IMR-90 (cell line): ENCODE measurements at regions not wholly inside any gene's neighbourhood (a gene's known extent, or its start where the extent isn't known, plus 50 kb on each side); places are given as distances from the start of the nearest gene placed in this dataset.

Experiments used
- ATAC-seq: fragments of 200-7000 bp; cut with Tn5 transposase; 2 replicates; pipeline ENCODE4 v1.9.1; 2020; ENCODE audit warnings: low read depth, mild to moderate bottlenecking, moderate library complexity
- BruUV-seq: library from RNA; stranded (reverse); fragments of 400-500 nt; replicated peaks from 2 replicates; lab custom pipeline; 2021; lab: Mats Ljungman, UMichigan
- CTCF ChIA-PET: fragments of 300-600 bp; formaldehyde crosslinking; extraction: SDS; loops from one replicate; lab custom pipeline; 2021; ENCODE audit warnings: antibody characterized with exemption; lab: Yijun Ruan, JAX
- POLR2A ChIA-PET: fragments of 300-600 bp; sonication (Branson Sonifier 250); formaldehyde crosslinking; loops from one replicate; lab custom pipeline; 2022; ENCODE audit warnings: antibody characterized with exemption; ENCODE audit not compliant: unreplicated experiment; lab: Charles Lee
- DNase-seq: peaks from one replicate; pipeline ENCODE4 v3.0.0; 2013
- H2AFZ ChIP-seq: replicated peaks from 2 replicates; pipeline ENCODE3; 2013; ENCODE audit warnings: low read length, mild to moderate bottlenecking; ENCODE audit not compliant: poor library complexity
- H2AK5ac ChIP-seq: 2 replicates; pipeline ENCODE4 v1.6.1; 2013; ENCODE audit warnings: low read depth, low read length, inconsistent platforms
- H2AK9ac ChIP-seq: replicated peaks from 2 replicates; pipeline ENCODE3; 2013; ENCODE audit warnings: mild to moderate bottlenecking, low read depth, low read length, moderate library complexity; ENCODE audit not compliant: poor library complexity
- H2BK120ac ChIP-seq: 2 replicates; pipeline ENCODE4 v1.6.1; 2013; ENCODE audit warnings: low read depth, low read length, inconsistent platforms
- H2BK15ac ChIP-seq: 3 replicates; pipeline ENCODE4 v1.6.1; 2013; ENCODE audit warnings: low read depth, low read length, inconsistent platforms
- H2BK20ac ChIP-seq: 2 replicates; pipeline ENCODE4 v1.6.1; 2013; ENCODE audit warnings: low read depth, mild to moderate bottlenecking, inconsistent platforms, low read length, moderate library complexity
- H2BK5ac ChIP-seq: 2 replicates; pipeline ENCODE4 v1.6.1; 2013; ENCODE audit warnings: mild to moderate bottlenecking, low read depth, low read length, inconsistent platforms; ENCODE audit not compliant: poor library complexity, severe bottlenecking
- H3K14ac ChIP-seq: replicated peaks from 2 replicates; pipeline ENCODE4 v1.6.1; 2013; ENCODE audit warnings: low read depth, low read length, inconsistent platforms
- H3K18ac ChIP-seq: 2 replicates; pipeline ENCODE4 v1.6.1; 2013; ENCODE audit warnings: low read depth, low read length, control low read depth
- H3K23ac ChIP-seq: 2 replicates; pipeline ENCODE4 v1.6.1; 2013; ENCODE audit warnings: low read depth, low read length, inconsistent platforms
- H3K27ac ChIP-seq: 2 replicates; pipeline ENCODE4 v1.5.1; 2013; ENCODE audit warnings: mild to moderate bottlenecking, control low read depth, low read length; ENCODE audit not compliant: insufficient read depth
- H3K27me3 ChIP-seq: 2 replicates; pipeline ENCODE4 v1.6.1; 2013; ENCODE audit warnings: low read length; ENCODE audit not compliant: control insufficient read depth, insufficient read depth
- H3K36me3 ChIP-seq: 2 replicates; pipeline ENCODE4 v1.6.1; 2013; ENCODE audit warnings: low read length, mixed read lengths; ENCODE audit not compliant: control insufficient read depth, insufficient read depth
- H3K4ac ChIP-seq: 2 replicates; pipeline ENCODE4 v1.6.1; 2013; ENCODE audit warnings: low read depth, low read length, inconsistent platforms
- H3K4me1 ChIP-seq: 2 replicates; pipeline ENCODE4 v1.6.1; 2013; ENCODE audit warnings: low read length, mixed read lengths; ENCODE audit not compliant: control insufficient read depth, insufficient read depth
- H3K4me2 ChIP-seq: 2 replicates; pipeline ENCODE4 v1.6.1; 2013; ENCODE audit warnings: low read depth, mild to moderate bottlenecking, control low read depth, low read length, moderate library complexity
- H3K4me3 ChIP-seq: 2 replicates; pipeline ENCODE4 v1.5.1; 2013; ENCODE audit warnings: low read depth, mild to moderate bottlenecking, control low read depth, low read length, moderate library complexity; ENCODE audit not compliant: insufficient read depth
- H3K56ac ChIP-seq: 2 replicates; pipeline ENCODE4 v1.6.1; 2013; ENCODE audit warnings: low read length, inconsistent platforms; ENCODE audit not compliant: insufficient read depth; ENCODE audit errors: extremely low read depth
- H3K79me1 ChIP-seq, 2 experiments: 2 replicates each; pipeline ENCODE4 v1.6.1; 2013; ENCODE audit warnings: low read length in 2 of 2, inconsistent platforms in 1 of 2, low read depth in 1 of 2
- H3K9ac ChIP-seq: 2 replicates; pipeline ENCODE4 v1.6.1; 2013; ENCODE audit warnings: low read depth, low read length, control low read depth
- H3K9me1 ChIP-seq: 2 replicates; pipeline ENCODE4 v1.6.1; 2013; ENCODE audit warnings: low read length, inconsistent platforms; ENCODE audit not compliant: insufficient read depth
- H3K9me3 ChIP-seq: 2 replicates; pipeline ENCODE4 v1.6.1; 2013; ENCODE audit warnings: low read length; ENCODE audit not compliant: control insufficient read depth, insufficient read depth
- H4K20me1 ChIP-seq: 2 replicates; pipeline ENCODE4 v1.6.1; 2013; ENCODE audit warnings: low read length, inconsistent platforms; ENCODE audit not compliant: insufficient read depth
- H4K5ac ChIP-seq: 2 replicates; pipeline ENCODE4 v1.6.1; 2013; ENCODE audit warnings: mild to moderate bottlenecking, low read depth, low read length, control low read depth
- H4K8ac ChIP-seq, 2 experiments: 2 replicates each; pipeline ENCODE4 v1.6.1; 2013; ENCODE audit warnings: low read depth in 2 of 2, low read length in 2 of 2, control low read depth in 1 of 2, inconsistent platforms in 1 of 2
- H4K91ac ChIP-seq: 2 replicates; pipeline ENCODE4 v1.6.1; 2013; ENCODE audit warnings: low read depth, low read length, inconsistent platforms; ENCODE audit not compliant: insufficient read depth
- CEBPB ChIP-seq: IDR thresholded peaks from 2 replicates; pipeline ENCODE4 v1.6.1; 2012; ENCODE audit warnings: low read depth, low read length, improper control_type of control experiment
- CHD1 ChIP-seq: IDR thresholded peaks from 2 replicates; pipeline ENCODE4 v1.6.1; 2012; ENCODE audit warnings: low read depth, low read length, improper control_type of control experiment
- CTCF ChIP-seq: conservative IDR thresholded peaks from 2 replicates; pipeline ENCODE4 v1.5.1; 2012; ENCODE audit warnings: mild to moderate bottlenecking, low read depth, low read length, improper control_type of control experiment
- MAFK ChIP-seq: IDR thresholded peaks from 2 replicates; pipeline ENCODE4 v1.6.1; 2012; ENCODE audit warnings: low read depth, low read length, improper control_type of control experiment
- MAZ ChIP-seq: IDR thresholded peaks from 2 replicates; pipeline ENCODE4 v1.6.1; 2012; ENCODE audit warnings: low read depth, mild to moderate bottlenecking, low read length, improper control_type of control experiment, moderate library complexity, borderline replicate concordance
- MXI1 ChIP-seq: IDR thresholded peaks from 2 replicates; pipeline ENCODE4 v1.6.1; 2012; ENCODE audit warnings: low read depth, mild to moderate bottlenecking, low read length, moderate library complexity, borderline replicate concordance
- RCOR1 ChIP-seq: IDR thresholded peaks from 2 replicates; pipeline ENCODE4 v1.6.1; 2012; ENCODE audit warnings: mild to moderate bottlenecking, low read length, improper control_type of control experiment; ENCODE audit not compliant: insufficient replicate concordance
- RFX5 ChIP-seq: IDR thresholded peaks from 2 replicates; pipeline ENCODE4 v1.8.0; 2012; ENCODE audit warnings: low read depth, mild to moderate bottlenecking, low read length, moderate library complexity
- SMC3 ChIP-seq: fragments of 150-350 bp; IDR thresholded peaks from 2 replicates; pipeline ENCODE4 v1.6.1; 2016; ENCODE audit warnings: low read depth, mild to moderate bottlenecking, antibody characterized with exemption, low read length, moderate library complexity
- USF2 ChIP-seq: fragments of 150-350 bp; IDR thresholded peaks from 2 replicates; pipeline ENCODE4 v1.6.1; 2017; ENCODE audit warnings: mild to moderate bottlenecking, antibody characterized with exemption, low read length, low read depth
- WGBS, 2 experiments: methylation state at CpG; one replicate each; pipeline versions ENCODE4 v1.1.5 to v1.1.7; 2013; ENCODE audit warnings: missing lambda C conversion rate in 2 of 2; ENCODE audit not compliant: insufficient read length in 1 of 2; ENCODE audit errors: extremely low coverage in 2 of 2; 5-methylcytosine and 5-hydroxymethylcytosine counted together
- dilution Hi-C: fragments of 300-500 bp; cut with HindIII; formaldehyde crosslinking; loops from one replicate; pipeline ENCODE4 v1.14.3; 2018; ENCODE audit warnings: low sequenced_read_pairs; ENCODE audit not compliant: unreplicated experiment
- in situ Hi-C: fragments of 300-500 bp; cut with MboI; formaldehyde crosslinking; loops from 3 replicates; pipeline ENCODE4 v1.14.3; 2019; ENCODE audit warnings: low sequenced_read_pairs, inconsistent platforms, mixed read lengths
- intact Hi-C: fragments of 100-400 bp; cut with micrococcal nuclease; formaldehyde crosslinking; loops from 2 replicates; pipeline ENCODE4 v1.10.0; 2022

- Histone ChIP-seq H3K9me3 (no peaks in the 10 kb centered on the region), H3K27me3 (no peaks in the 10 kb centered on the region), H3K4me3 (no peak overlapping the region), H2AK5ac (no peak overlapping the region), H2BK120ac (no peak overlapping the region), H3K4ac (no peak overlapping the region), H4K91ac (no peak overlapping the region), H3K23ac (no peak overlapping the region), H3K79me1 (no peaks in the 10 kb centered on the region), H3K9me1 (no peaks in the 10 kb centered on the region), H3K36me3 (no peaks in the 10 kb centered on the region), H3K18ac (no peak overlapping the region), H3K27ac (no peak overlapping the region), H2AFZ (no peak overlapping the region), H2BK5ac (no peak overlapping the region), H2BK15ac (no peak overlapping the region), H2AK9ac (no peak overlapping the region), H3K4me1 (peaks cover 3% of the 10 kb centered on the region), H2BK20ac (no peak overlapping the region), H4K20me1 (no peaks in the 10 kb centered on the region), H4K5ac (no peak overlapping the region), H4K8ac (no peak overlapping the region), H3K9ac (no peak overlapping the region), H3K4me2 (no peak overlapping the region), H3K56ac (no peak overlapping the region), H3K14ac (no peak overlapping the region)
- no peak for ATAC-seq
- in situ Hi-C loops, result no loop called here
- dilution Hi-C loops, result no loop called here
- POLR2A ChIA-PET, result no interaction called here
- no peak for DNase-seq
- CTCF ChIA-PET, result interaction anchor here (0.5 kb wide), 1 partner anchor 26 kb away, joined by 6 read pairs; no protein-coding TSS in a partner anchor
- WGBS, 2 experiments, result no CpG with 5 or more reads among the region's 3 CpGs
- intact Hi-C loops, result no loop called here
- no TSS peak for BruUV-seq
- no peak for TF ChIP-seq CHD1
- TF ChIP-seq MXI1, result no peak
- no peak for TF ChIP-seq RFX5
- TF ChIP-seq MAZ, result no peak
- TF ChIP-seq CTCF, result no peak
- TF ChIP-seq SMC3, result no peak
- no peak for TF ChIP-seq USF2
- TF ChIP-seq MAFK, result no peak
- TF ChIP-seq RCOR1, result no peak
- no peak for TF ChIP-seq CEBPB
Measured at GRCh38 chr21:14829685-14830084, 235.1 kb downstream of the NRIP1 start.
